ENCODE measurements at regions not wholly inside any gene's neighbourhood (a gene's known extent, or its start where the extent isn't known, plus 50 kb on each side); places are given as distances from the start of the nearest gene placed in this dataset.

DNA sequence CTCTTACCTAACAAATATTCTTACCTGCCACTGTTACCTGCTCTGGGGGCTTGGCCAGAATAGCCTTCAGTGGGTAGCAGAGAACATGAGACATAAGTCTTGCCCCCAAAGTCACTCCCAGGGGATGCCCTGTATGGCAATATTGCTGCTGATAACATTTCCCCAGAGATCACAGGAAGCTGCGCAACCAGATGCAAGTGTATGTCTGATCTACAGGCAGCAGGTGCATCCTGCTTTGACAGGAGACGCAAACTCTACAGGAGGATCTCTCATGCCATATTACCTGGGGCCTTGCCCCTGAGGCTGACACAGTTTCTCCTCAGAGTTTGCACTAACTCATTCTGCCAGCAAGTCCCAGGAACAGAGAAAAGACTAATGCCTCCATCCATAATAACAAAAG, 174.4 kb upstream of the LPP start:
- DNase-seq: no peak

DNA sequence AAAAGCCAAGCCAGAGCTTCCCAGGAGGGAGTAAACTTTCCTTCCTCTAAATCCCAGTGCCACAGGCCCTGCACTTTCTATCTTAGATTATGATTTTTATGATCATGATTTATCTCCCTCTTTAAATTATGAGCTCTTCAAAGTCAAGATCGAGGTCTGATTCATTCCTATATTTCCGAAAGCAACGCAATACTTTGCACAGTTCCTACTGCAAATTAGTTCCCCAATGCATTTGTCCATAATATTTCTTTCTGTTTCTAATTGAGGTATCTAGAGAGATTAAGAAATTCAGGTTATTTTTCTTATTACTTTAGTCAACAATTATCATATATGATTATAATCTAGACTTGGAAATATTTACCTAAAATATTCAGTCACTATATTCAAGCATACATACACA, 173.1 kb upstream of the LPP start:
- DNase-seq: no peak

DNA sequence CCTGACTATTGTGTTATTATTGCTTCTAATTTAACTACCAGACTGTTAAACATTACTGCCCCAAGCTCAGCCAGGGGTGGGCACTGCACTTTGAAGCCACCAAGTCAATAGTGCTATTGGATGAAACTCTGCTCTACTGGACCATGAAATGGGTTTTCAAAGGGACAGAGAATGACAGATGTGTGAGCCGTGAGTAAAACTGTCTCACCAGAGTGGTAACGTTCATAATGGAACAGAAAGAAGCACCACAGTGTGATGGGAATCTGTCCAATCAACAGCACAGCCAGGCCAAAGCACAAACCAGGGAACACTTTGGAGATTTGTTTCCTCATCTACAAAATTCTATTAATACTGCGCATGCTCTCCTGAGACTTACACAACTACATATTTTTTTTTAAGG, 171.8 kb upstream of the LPP start:
- DNase-seq: no peak

DNA sequence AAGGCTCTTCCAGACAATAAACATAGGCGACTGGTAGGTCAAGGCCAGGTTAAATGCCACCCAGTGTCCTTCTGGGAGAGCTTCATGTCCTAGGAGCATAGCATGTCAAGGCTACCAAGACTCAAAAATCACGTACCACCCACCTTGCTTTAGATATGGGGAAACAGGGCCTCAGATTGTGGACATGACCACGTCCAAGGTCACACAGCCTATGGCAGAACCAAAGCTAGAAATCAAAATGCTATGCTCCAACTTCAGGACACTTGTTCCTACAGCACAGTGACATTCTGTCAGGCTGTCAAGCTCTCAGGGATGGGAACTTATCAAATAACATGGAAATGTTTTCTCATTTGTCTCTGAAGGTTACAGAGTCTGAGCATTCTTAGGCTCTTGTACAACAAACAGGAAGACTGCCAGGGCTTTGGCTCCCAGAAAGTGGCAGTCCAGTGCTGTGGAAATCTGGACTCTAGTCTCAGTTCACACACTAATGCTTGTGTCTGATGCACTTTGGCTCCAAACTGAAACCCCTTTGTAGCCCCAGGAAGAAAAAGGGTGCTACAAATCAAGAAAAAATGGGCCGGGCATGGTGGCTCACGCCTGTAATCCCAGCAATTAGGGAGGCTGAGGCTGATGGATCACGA, 170.4 kb upstream of the LPP start:
- DNase-seq: no peak

DNA sequence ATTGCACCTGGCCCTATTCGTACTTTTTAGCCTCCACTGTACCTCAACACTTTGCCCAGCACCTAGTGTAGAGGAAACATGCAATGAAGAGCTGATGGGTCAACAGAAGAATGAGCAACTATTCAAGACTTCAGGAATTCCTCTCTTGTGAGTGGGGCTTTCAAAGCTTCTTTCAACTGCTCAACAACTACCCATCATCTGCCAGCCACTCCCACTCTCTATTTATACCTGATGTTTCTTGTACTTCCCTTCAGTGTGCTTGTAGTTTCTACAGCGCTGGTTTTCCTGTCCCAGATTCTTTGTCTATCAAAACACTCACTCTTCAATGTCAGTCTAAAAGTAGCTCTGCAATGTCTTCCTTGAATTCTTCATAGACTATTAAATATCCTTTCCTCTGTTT, 168.3 kb upstream of the LPP start:
- DNase-seq: no peak

DNA sequence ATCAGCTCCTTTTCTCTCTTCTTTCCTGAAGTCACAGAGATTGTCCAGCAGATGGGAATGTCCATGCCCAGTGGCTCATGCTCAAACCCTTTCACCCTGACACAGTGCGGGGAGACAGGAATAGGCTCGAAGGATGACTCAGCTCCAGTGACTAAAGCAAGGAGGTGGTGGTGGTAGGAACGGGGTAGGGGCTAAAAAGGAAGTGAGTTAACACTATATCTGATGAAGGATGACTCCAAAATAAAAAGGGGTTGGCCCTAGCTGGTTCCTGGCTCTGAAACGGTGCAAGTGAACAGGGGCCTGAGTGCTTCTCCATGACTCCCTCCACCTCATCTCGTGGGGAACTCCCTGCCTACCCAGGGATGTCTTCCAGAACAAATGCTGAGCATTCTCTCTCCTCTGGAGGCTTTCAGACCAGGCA, 167.4 kb upstream of the LPP start:
- DNase-seq: no peak

DNA sequence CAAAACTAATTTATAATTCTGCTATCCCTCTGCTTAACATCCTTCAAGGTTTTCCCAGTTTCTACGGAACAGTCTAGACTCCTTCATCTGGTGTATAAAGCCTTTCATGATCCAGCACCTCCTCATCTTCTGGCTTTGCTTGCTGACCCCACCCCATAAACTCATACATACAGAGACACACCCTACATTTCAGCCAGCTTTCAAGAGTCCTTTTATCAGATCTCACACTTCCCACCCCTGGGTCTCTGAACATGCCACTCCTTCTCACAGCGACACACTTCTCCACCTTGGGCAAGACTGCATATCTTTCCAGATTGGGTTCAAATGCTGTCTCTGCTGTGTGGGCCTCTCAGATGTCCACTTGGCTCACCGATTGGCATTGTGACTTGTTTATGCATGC, 166.8 kb upstream of the LPP start:
- DNase-seq: no peak

DNA sequence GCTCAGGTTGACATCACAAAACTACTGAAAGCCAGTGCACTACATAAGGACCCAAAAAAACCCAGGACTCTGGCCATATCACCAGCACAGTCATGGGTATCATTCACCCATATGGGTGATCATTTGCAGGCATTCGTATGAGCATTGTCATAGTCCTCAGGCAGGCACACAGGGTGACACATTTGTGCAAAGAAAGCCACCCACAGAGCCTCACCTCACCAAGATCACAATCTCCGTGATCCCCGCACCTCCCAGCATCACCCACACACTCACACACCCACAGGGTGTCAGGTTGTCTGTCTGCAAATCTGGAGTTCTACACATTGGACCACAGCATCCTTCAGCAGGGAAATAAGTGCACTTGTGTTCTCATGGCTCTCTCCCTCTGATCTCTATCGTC, 166.0 kb upstream of the LPP start:
- peak; percentile 40 for DNase-seq

DNA sequence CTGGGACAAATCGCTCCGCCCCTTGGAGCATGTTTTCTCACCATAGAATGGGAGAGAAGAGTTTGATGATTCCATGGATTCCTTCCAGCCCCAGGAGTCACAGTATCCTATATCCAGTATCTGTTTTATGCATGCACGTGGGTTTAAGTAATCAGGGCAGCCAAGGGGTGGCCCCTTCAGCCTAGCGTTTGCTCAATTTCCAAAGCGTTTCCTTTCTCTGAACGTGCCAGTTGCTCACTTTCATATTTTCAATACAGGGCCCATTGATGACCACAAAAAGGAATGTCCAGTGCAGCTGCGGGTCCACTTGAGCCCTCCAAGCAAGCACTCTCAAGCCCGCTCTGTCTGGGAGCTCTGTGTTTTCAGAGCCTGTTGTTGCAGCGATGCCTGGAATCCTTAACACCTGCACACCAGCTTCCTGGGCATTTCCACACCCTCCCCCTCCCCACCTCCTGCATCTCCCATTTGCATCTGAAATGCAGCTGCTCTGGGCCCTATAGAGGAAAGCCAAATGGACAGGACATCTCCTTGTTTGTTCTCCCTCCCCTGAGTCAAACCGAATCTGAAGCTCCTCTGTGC, 164.3 kb upstream of the LPP start:
- DNase-seq: no peak

DNA sequence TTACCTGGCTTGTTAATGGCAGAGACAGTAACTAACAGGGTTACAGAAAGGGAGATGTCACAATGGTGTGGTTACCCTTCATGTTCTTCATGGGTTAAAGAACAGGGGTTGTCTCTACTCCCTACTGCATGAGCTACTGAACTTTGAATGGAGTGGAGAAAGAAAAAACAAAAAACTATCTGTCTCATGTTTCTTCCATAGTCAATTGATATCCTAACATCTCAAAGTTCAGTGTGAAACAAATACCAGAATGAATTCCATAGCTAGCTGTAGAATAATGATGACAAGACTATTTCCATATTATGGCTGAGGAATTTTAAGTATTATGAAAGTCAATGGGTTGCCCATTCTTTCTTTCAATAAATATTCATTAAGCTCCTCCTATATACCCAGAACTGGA, 161.3 kb upstream of the LPP start:
- no peak for DNase-seq

DNA sequence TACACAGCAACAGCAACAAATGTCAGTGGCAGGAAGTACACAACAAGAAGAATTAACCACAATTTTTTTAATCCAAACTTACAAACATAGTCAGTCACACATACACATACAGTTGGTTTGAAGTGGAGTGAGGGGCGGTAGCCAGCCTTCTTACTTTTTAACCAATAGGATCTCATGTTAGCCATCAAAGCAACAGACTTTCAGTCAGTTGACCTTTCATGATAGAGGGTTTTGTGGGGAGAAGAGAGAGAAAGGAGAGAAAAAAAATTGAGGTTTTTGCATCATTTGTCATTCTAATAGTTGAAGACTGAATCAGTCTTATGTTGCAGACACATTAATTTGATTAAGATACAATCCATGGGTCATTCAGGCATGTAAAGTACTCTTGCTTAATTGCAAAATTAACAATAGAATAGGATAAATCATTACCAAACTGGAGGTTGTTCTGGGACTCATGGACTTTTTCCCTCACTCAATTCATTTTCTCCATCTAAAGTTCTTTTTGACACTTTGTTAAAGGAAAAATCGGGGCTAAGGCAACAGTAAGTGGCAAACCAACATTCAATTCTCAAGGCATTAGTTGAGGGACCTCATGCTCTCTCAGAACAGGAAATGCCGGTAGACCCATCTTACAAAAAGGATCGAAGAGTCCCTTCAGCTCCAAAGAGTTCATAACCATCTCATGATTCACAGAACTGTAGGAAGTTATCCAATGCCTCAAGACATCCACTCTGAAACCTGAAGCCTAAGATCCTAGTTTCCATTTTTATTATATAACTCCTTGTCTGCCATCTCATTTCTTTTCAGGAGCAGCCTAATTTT, 159.5 kb upstream of the LPP start:
- peak; percentile 10 for DNase-seq

DNA sequence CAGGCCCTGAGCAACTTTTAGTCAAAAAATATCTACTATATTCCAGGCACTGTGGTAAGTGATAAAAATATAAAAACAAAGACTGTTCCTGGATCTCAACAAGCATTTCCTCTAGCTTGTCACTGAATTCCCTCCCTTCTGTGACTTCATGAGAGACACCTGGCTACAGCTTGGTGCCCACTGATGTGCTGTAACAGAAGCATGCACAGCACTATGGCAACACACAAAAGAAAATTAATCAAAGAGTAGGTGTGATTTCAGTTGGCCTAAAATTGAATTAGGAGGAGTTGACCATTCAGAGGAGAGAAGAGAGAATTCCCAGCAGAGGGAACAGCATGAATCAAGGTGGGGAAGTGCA, 158.9 kb upstream of the LPP start:
- DNase-seq: no peak

DNA sequence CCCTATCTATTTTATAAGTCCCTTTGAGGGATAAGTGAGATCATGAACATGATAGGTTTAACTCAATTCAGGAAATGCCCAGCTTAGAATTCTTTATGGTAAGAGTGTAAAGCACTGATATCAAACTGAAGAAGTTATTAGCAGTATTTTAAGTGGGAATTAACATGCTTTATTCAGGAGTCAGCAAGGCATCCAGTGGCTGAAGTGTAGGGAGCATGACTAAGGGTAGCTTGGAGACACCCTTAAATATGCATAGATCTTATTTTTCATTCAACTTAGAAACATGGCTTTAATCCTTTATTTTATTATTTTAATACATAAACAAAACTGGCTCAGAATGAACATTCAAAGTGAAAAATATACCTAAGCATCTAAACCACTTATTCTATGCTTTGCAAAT, 158.3 kb upstream of the LPP start:
- DNase-seq: no peak

DNA sequence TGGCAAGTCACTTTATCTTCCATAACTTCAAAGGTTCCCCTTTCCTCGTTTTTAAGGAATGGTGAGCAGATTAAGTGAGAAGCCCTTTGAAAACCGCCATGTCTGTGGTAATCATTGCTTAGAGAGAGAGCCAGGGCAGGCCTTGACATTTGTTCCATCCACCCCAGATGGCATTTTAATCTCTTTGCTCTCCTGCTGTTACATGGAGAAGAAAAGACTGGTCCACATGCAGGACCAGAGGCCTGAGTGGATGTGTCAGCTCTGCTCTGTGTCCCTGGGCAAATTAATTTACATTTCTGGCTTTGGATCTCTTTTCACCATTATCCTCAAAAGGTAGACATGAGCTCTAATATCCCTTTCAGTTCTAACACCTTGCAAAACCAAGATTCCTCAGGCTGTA, 157.3 kb upstream of the LPP start:
- no peak for DNase-seq

DNA sequence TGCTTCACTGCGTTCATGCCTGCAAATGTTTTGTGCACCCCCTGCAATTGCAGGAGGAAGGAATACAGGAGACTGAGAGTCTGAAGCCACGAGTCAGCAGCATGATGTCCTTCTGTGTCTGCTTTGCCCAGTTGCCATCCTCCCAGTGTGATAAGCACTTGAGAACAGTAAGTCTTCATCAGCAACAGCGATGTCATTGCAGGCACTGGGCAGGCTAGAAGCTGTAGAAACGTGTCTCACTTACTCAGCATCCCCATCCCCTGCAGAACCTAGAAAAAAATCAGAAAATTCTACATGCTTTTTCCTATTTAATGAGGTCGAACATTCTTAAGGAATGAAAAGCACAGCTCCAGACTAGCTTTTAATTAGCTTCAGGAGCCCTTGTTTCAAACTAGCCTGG, 156.5 kb upstream of the LPP start:
- no peak for DNase-seq

DNA sequence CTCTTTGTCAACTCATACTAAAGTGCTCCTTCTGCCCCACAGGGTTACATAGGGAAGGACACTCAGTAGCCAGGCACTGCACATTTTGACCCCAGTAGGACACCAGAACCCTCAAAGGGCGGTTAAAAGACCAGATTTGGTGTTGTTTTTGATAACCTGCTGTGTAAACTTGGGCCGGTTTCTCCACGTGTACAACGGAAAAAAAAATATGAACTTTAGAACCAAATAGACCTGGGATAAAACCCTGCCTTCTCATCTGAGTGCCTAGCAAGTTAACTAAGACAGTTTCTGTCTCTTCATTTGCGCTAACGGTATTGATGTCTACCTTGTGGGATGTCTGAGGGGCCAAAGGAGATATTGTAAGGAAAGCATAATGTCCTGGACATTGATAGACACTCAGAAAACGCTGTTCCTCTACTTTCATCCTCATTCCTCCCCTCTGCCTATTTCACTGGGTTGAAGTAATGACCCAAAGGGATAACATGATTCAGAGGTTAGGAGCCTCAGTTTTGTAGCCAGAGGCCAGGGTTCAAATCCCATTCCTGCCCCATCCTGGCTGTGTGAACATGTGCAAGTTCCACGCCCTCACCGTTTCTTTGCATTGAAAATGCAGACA, 155.9 kb upstream of the LPP start:
- DNase-seq: no peak

DNA sequence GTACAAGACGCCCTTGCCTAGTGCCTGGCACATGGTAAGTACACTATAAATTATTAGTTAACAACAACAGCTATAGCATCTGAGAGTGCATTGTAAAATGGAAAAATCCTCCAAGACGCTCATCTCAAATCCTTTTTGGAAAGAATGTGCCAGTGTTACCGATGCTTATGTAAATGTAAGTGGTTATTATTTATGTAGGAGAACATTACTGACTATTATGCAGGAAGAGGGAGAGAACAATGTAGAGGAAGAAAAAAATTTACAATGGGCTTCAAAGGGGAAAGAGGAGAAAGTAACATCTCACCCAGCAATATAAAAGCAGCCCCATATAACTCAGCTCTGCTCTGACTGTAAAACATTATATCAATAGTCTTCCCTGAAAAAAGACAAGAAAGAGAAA, 155.3 kb upstream of the LPP start:
- DNase-seq: no peak

DNA sequence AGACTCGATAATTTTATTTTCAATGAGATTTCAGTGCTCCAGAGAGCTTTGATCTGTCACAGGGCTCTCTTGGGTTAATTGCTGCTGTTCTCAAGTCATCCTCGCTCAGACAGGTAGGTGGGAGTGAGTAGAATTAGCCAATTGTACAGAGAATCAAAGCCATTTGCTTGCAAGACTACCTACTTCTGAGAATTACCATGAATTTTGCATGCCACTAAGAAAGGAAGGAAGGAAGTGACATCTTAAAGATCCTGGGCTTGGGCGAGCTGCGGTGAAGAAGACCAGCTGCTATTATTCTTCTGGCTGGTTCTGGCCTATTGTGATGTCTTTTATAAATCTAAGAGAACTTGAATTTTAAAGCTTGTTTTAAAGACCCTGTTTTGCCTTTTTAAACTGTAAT, 154.1 kb upstream of the LPP start:
- peak; percentile 38 for DNase-seq

DNA sequence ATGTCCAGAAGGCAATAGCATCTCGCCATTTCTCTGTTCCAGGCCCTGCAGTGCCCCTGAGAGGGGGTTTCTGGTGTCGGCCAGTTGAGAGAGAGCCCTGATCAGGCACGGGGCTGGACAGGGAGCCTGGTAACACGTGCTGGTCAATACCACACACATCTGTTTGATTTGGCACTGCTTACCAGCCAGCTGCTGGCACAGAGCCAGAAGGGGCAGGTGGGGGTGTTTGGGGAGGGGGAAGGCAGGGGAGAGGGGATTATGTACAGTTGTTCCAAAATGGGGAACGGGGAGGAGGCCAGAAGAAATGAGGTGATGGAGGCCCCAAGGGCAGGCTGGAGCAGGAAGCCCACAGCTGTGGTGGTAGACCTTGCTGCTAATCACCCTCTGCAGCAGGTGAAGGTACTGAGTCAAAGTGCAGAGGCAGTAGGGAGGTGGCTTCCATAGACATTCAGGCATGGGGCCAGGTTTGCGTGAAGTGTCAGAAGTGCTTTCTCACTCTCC, 153.5 kb upstream of the LPP start:
- DNase-seq: no peak

DNA sequence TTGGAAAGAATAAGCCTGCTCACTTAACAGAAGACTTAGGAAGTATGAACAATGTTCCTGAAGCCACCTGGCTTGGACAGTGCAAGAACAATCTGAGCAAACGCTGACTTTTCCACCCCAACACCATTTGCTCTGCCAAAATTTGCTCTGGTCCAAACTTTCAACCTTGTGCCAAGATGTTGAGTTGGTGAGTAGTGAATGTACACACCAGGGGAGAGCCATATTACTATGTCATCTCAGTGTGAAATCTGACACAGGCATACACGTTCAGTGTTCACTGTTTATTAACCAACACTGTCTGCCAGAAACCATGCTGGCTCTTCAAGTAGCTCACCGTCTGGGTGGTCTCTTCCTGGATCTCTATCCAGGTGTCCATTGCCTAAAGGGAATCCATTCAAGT, 152.9 kb upstream of the LPP start:
- DNase-seq: no peak

DNA sequence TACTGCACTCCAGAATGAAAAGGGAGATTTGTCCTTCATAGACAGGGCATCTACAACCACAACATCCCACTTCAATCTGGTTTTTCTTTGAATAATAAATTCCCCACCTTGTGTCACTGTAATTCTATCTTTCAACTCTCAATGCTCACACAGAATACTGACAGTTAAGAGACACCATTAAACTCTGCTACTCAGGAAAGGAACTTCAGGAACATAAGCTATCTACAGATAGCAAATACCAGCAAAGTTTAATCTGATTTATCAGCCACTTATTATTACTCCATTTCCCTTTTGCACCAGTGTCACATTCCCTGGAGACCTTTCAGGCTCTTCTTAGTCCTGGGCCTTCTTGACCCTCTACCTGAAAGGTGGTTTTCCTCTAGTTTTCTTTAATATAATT, 152.0 kb upstream of the LPP start:
- no peak for DNase-seq

DNA sequence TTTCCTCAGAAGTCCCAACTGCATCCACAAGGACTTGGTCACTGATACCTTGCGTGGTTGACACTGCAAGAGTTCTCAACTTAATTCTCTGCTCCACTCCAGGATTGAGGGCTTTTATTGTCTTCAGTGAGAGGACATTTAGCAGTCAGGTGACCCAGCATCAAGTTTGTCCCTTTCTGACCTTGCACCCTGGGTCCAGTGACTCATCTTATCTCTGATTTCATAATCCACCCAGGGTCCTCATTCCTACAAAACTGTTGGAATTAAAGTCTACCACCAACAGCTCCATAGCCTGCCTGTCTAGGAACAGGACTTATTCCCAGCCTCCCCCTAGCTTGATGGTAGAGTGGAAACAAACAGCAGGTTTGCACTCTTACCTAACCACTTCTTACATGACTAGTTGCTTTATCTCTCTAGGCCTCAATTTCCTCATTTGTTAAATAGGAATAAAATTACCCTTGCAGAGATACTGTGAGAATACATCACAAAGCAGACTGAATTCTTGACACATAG, 151.3 kb upstream of the LPP start:
- DNase-seq: no peak
